GM18870 (cell line): ENCODE measurements at regions not wholly inside any gene's neighbourhood (a gene's known extent, or its start where the extent isn't known, plus 50 kb on each side); places are given as distances from the start of the nearest gene placed in this dataset.

ENCODE experiments used
- ATAC-seq: cut with Tn5 transposase; IDR thresholded peaks from one replicate; pipeline ENCODE4 v1.9.1; 2021; ENCODE audit warnings: moderate library complexity; ENCODE audit not compliant: unreplicated experiment

DNA sequence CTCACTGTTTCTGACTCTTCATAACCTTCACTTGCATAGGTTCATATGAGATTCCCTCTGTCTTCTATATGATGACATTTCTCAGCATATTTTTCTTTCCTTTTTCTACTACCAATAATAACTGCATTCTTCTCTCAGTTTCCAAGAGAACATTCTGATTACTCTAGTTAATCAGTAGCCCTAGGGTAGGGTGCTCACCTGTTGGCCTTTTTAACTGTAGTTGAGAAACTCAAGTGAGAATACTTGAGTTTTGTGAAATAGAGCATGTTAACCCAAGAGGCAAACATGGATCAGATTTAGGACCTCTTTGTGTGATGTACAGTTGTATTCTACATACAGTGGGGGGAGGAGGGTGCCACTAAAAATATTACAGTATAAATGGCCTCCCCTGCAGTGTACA, 308.0 kb downstream of the CMPK2 start:
- no peak for ATAC-seq

DNA sequence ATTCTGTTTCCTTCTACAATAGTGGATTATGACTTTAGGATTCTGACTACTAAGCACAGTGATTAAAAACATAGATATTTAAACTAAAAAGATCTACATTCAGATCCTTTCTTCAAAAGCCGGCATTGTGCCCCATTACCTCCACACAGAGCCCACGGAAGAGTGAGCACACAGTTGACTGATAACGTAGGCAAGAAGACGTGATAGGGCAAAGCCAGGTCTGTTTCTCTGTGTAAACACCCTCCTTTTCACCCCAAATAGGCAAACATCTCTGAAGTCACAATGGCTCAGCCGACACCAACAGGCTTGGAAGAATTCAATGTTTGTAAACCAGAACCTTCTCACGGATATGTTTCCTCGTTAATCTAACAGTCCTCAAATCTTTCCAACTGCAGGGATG, 302.9 kb downstream of the CMPK2 start:
- ATAC-seq = no peak

DNA sequence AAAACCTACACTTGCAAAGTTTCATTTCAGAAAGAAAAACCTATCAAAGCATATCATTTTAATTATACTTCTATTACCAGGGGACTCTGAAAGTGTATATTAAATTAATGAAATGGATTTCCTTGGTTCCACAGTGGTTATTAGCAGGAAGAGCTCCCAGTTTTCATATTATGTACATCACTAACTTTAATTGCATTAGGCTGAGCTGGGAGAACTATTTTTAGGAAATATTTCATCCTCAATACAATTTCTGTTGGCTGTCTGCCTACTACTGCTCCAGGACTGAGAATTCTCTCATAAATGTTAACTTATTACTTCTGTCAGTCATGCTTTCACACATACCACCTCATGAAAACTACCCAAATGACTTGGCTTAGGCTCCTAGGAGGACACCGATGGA, 301.4 kb downstream of the CMPK2 start:
- ATAC-seq = no peak

DNA sequence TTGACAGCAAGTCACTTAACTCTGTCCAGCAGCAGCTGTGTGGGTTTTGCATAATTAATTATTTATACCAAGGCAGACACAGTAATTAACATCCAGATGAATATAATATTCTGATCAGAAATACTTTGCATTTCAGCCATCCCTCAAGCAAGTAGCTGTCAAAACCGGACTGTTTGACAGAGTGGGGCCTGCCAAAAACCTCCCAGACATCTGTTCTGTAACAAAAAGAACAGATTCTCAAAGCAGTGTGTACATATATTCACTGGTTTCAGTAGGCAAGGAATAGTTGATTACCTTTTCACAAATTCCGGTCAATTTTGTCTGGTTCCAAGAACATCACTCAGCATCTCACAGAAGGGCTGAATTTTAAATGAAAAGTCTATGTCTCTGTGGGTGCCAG, 291.6 kb downstream of the CMPK2 start:
- no peak for ATAC-seq

DNA sequence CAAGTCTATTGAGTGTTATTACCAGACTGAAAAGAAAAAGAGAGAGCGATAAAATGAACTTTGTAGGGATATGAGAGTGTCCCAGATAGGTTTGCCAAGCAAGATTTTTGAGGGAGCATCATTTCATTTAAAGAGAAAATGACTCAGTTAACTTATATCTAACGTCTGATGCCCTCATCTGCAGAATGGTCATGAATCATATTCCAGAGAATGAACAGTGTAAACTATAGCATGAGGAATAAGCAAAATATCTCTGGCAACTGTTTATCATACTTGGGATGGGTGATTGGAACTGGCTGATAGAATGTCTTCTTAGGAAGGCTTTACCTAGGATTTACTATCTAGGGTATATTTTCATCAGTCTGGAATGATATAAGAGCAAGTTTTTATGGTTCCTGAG, 289.4 kb downstream of the CMPK2 start:
- no peak for ATAC-seq

DNA sequence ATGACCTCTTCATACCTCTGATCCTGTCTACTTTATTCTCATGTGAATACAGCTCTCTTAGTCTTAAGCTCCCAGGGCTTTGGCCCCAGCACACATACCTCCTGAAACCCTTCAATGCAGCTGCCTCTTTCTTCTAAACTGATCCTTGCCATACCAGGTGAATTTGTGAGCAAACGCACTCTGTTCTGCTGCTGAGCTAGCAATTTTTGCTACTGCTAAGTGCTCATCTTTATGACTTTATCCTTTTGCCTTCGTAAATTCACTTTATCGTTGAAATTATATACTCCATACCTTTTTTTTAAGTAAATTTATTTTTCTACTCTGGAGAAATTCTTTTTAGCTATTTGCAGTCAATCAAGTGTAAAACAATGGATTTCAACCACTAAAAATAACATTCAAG, 287.7 kb downstream of the CMPK2 start:
- ATAC-seq = no peak

DNA sequence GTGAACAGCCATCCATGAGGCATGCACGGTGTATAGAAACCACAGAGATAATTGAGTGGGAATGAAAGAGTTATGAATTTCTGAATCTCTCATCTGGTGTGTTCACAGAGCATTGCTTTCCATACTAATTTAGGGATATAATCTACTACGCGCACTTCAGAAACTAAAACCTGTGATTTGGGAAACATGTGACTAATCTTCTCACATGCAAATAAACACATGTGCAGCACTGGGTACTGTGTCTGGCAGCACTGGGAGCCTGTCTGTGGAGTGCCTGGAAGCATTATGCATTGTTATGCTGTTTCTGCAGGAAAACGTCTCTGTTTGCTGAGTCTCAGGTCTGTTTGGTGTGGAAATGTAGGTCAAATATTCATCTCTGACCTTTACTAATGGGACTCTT, 287.3 kb downstream of the CMPK2 start:
- ATAC-seq = no peak

DNA sequence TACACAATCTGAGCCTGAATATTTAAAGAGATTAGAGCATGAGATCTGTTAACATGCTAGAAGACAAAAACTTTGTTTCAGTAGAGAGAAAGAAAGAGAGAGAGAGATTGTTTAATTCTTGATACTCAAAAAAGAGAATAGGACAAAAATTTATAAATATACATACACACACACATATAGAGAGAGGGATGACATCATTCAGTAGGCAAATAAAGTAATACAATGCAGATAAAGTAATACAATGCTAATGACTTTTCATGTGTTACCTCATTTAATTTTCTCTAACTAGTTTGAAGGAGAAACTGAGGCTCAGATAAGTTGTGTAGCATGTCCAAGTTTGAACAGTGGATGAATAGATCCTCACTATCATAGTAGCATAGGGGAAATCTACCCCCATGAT, 286.4 kb downstream of the CMPK2 start:
- ATAC-seq = no peak

DNA sequence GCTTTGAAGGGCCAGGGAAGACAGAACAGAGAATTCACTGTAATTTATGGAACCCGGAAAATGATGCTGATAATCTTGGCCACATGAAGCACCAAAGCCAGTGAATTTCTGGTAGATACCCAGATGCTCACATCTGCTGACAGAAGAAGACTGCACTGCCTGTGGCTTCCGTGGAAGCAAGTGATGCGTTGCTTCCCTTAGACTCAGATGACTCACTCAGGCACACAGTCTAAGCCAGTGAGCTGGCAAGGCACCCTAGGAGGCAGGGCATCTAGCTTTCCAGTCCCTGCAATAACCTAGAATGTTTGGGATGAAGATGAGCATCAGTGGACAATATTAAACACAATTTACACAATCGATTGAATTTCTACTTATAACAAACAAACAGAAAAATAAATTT, 284.7 kb downstream of the CMPK2 start:
- no peak for ATAC-seq

DNA sequence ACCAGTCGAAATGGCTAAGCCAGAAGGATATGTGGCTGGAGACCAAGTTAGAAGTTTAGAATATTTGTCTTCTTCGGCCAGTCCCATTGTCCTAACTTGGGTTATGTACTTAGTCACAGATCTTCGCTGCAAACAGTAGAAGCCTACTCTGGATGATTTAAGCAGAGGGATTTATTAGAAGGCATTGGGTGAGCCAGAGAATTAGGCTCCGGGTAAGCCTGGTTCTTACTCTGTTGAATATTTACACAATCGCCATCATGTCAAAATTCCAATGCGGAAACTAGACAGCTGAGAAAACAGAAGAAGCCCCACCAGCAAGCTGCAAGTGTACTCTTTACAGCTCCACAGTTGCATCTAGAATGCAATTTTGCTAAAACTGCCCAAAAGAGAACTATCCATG, 276.6 kb downstream of the CMPK2 start:
- no peak for ATAC-seq

DNA sequence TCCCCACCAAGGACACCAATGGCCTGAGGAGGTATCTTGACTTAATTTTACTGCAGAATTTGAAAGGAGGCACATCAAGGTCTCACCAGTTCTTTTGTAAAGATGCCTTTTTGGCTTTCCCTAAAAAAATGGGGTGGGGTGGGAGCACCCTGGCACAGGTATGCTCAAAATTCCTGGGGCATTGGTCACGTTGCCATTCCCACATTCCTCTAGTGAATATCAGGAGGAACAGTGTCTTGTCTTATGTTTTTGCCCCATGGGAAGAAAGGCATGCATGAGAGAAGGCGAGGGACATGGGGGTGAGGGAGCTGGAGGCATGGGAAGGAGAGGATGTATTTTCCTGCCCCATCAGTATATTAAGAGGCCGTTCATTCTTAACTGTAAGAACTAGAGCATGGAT, 275.3 kb downstream of the CMPK2 start:
- no peak for ATAC-seq

DNA sequence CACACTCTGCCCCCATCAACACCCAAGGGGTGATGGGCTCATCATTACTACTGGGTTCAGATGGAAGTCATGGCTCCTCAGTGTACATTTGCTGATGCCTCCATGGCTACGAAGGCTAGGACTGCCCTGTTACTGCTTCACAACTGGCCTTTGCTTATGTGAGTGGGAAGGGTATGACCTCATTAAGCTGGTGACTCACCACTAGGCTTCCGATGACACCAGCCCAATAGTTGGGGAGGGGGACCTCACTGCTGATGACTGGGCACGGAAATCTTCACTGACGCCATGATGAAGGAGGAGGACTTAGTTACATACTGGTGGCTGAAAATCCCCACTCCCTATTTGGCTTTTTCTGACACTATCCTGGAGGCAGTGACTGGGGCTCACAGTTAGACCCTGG, 263.2 kb downstream of the CMPK2 start:
- no peak for ATAC-seq

DNA sequence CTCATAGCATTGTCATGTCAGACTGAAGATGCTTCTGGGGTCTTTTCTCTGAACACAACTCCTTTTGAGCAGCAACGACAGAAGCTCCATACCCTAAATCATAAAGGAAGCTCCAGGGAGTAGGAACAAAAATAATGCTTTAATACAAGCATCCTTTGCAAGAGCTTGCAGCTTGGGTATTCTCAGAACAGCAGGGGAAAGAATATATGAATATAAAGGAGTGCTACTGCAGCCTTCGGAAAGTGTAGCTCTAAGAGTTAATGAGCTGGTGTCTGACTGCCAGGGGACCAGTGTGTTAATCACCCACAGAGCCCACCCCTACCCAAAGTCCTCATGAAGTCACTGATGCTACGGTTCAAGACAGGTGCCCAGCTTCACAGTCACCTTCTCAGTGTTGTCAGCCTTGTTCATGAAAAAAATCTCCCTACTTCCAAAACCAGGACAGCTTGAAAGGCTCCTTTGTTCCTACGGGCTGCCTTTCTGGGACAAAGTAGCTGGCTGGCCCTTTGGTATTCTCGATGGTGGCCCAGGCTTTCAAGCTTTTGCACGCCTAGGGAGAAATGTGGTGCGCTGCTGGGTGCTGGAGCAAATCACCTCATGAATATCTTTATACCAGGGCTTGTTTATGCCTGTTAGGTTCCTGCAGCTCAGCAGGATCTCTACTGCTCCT, 259.7 kb downstream of the CMPK2 start:
- no peak for ATAC-seq

DNA sequence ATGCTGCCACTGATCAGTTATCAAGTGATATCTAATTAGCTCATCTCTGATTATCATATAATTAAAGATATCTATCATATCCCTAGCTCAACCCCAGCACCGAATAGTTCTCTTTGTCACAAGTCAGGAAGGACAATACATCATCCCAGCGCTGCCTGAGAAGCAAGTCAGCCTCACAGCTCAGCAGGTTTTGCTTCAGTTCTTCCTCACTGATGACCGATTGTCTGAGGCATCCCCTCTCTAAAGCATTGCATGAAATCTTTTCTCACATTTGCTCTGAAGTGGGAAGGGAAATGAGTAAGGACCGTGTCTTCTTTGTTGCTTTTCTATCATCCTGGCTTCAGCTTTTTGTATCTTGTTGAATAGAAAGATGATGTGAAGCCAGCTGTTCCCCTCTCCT, 247.9 kb downstream of the CMPK2 start:
- ATAC-seq = no peak

DNA sequence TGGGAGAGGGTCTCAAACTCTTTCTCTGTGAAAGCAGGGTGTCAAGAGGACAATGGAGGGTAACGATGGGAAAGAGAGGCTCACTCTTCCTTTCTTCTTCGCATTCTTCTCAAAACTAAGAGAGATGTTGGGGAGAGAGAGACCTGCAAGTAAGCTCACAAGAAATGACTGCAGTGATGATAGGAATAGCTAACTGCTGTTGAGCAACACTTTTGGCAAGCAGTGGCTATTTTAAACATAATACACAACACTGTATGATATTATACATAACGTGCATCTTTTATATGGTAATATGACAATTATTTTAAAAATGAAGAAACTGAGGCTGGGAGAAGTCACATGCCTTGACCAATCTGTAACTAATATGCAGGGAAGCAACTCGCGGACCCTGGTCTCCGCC, 247.5 kb downstream of the CMPK2 start:
- ATAC-seq = no peak

DNA sequence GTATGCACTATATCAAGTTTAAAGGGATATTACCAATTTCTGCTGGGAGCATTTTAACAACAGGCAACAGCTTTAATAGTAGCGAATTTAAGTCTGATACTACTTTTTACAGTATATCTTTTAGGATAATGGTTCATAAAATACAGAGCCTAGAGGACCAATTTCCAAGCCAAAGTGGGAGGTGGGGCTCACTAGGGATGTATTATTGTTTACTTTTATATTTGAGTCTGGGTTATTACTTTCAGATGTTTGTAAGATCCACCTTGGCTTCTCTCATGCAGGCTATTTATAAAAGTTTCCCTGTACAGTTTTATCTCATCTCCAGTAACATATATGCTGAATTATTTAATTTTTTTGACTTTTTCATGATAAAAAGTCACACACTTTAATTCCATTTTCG, 242.0 kb downstream of the CMPK2 start:
- no peak for ATAC-seq

DNA sequence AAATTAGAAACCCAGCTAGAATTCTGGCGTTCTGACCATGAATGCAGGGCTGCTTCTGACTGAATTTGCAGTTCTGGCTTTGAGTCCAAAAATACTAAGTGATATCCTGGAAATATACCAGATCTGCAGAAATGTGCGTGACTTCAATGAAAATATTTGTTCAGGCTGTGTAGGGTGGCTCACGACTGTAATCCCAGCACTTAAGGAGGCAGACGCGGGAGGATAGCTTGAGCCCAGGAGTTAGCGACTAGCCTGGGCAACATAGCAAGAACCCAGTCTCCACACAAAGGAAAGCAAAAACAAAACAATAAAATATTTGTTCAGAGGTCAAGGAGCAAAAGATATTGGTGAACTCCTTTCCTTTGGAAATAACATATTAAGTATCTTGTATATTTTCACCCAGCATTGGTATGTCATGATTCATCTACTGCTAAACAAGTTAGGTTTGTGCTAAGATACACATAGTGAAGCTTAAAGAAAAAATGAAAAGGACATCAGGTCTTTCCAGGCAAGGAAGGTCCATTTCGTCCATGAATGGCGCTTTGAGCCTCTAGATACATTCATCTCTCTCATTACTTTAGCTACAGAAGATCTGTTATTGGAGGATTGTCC, 239.2 kb downstream of the CMPK2 start:
- ATAC-seq = no peak

DNA sequence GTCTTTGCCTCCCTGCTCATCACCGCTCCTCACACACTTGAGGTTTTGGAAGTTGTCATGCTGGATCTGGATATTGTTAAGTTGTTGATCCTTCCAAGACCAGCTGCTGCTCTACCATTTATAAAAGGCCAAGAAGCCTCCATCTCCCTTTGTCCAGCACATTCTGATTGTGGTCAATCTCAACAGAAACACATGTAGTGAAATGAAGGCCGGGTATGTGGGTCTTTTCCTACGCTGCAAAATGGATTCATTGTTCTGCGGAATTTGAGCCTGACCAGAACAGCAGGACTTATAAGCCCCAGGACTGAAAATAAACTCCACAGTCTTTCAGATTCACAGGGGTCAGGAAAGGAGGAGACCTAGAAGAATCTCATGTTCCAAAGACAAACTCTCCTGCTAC, 238.4 kb downstream of the CMPK2 start:
- no peak for ATAC-seq

DNA sequence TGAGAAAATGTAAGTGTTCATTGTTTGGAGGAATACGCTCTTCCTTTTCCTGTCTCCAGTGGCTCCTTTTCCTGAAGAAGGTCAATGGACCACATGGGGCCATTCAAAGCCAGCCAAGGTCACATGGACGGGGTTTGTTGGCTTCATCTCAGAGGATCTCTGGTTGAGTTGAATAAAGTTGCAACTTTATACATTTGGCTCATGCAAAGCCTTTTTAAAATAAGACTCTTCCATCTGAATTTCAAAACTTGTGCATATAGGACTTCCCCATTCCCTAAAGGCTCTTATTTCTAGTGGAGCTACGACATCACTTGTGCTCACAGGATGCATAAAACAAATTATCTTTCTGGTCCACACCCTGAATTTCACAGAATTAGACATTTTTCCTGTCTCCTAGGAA, 235.5 kb downstream of the CMPK2 start:
- no peak for ATAC-seq

DNA sequence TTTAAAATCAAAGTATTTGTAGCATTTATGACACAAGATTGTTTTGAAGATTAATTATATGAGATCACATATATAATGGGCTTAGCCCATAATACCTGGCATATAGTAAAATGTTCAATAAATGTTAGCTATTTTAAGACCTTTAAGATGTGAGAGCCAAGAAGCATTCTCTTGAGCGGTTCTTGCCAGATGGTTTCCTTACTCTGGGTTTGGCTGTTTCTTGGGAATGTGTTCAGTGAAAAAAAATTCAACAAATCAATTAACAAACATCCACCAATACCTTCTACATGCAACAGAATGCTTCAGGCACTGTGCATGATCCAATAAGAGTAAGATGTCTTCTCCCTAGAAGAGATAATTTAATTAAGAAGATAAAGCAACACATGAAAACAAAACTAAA, 230.4 kb downstream of the CMPK2 start:
- no peak for ATAC-seq

DNA sequence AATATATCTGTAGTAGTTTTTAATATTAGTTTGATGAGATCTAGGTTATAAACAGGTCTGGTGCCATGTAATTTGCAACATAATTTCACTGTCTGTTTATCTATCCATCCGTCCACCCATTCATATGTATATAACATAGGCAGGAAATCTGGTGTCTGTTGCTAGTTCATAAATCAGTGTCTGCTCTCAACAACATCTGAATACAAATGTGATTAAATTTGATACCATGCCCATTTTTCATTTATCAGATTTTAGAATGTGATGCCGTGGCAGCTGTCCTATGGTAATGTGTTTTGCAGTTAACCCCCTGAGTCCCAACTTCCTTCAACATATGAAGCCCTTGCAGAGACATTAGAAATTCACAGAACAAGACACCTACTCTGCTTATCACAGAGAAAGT, 228.4 kb downstream of the CMPK2 start:
- no peak for ATAC-seq

DNA sequence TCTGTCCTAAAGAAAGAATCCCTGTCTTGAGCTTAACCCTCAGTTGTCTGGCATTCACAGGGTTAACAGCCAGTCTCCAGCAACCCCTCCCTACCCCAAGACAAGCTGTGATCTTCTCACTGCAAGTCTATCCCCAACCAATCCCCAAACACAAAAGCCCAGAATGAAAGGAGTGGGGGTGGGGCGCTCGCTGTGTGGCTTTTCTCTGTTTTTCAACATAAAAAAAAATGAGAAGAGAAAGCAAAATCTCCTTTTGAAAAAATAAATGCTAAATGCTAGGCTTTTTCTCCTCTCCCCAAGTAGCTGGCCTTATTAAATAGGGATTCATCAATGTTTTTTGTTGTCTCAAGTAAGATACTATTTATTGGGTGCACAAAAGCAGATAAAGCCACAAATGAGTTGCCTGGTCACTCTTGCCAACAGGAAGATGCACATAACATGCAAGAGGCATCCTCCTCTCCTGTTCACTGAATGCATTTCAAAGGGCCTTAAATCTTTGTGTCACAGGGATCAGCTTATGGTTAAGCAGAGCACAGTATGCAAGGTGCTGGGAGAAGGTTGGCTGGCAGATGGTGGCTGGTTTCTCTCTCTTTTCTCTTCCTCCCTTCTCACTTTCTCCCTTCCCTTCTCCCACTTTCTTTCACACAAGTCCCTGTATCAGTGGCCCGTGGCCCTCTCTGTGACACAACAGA, 225.6 kb downstream of the CMPK2 start:
- no peak for ATAC-seq

DNA sequence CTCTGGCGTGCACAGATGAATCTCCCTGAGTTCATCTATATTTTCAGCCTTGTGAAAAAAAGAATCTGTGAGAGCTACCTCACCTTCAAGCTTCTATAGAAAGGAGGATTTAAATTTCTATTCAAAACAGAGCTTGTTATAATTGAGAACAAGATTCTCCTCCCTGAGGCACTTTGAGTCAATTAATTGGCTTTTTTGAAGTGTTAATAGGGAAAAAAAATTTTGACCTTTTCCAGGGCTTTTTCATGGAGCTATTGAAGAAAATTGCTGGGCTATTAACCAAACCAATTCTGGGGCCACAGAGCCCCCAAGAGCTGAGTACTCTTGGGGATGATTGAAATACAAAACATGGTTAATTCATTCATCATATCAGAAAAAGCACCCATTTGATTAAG, 225.1 kb downstream of the CMPK2 start:
- no peak for ATAC-seq
